Glutamatergic neuron (in vitro differentiated cells): ENCODE measurements at regions not wholly inside any gene's neighbourhood (a gene's known extent, or its start where the extent isn't known, plus 50 kb on each side); places are given as distances from the start of the nearest gene placed in this dataset.
"Not testable (repeated sequence)": the region's sequence is repeated elsewhere in the genome, so short reads cannot be mapped to it uniquely, and the experiment has no call there.

Experiments used
- DNase-seq: peaks from one replicate; pipeline ENCODE4 v3.0.0; 2022
- H3K27ac Mint-ChIP-seq: one replicate; pipeline ENCODE4 v1.8.0; 2020; ENCODE audit warnings: mild to moderate bottlenecking, mixed read lengths, inconsistent platforms; ENCODE audit not compliant: unreplicated experiment
- H3K27me3 Mint-ChIP-seq: one replicate; pipeline ENCODE4 v1.8.0; 2020; ENCODE audit warnings: mild to moderate bottlenecking, moderate library complexity, mixed read lengths, inconsistent platforms; ENCODE audit not compliant: unreplicated experiment
- H3K36me3 Mint-ChIP-seq: one replicate; pipeline ENCODE4 v1.8.0; 2020; ENCODE audit warnings: mild to moderate bottlenecking, mixed read lengths, inconsistent platforms; ENCODE audit not compliant: unreplicated experiment
- H3K4me1 Mint-ChIP-seq: one replicate; pipeline ENCODE4 v1.8.0; 2020; ENCODE audit warnings: mild to moderate bottlenecking, low read depth, mixed read lengths, inconsistent platforms; ENCODE audit not compliant: unreplicated experiment
- H3K4me3 Mint-ChIP-seq: one replicate; pipeline ENCODE4 v1.8.0; 2020; ENCODE audit warnings: mild to moderate bottlenecking, mixed read lengths, inconsistent platforms; ENCODE audit not compliant: unreplicated experiment
- H3K9me3 Mint-ChIP-seq: one replicate; pipeline ENCODE4 v1.8.0; 2020; ENCODE audit warnings: mild to moderate bottlenecking, moderate library complexity, mixed read lengths, inconsistent platforms; ENCODE audit not compliant: unreplicated experiment
- CTCF ChIP-seq: fragments of 200-600 bp; sonication (generic); IDR thresholded peaks from one replicate; pipeline ENCODE4 v1.5.0; 2021; ENCODE audit not compliant: partially characterized antibody, unreplicated experiment

- Mint-ChIP-seq H3K4me1 (peaks cover 4% of the 10 kb centered on the region), H3K9me3 (no peaks in the 10 kb centered on the region), H3K27ac (no peak overlapping the region), H3K4me3 (no peak overlapping the region), H3K36me3 (no peaks in the 10 kb centered on the region), H3K27me3 (peaks cover 3% of the 10 kb centered on the region)
- no peak for TF ChIP-seq CTCF
- DNase-seq: no peak
Observed at GRCh38 chr12:3381059-3382047, 109.7 kb upstream of the PRMT8 start.

GRCh38 chr12:3389986-3390385 lies 101.0 kb upstream of the PRMT8 start:
- peaks cover 7% of the 10 kb centered on the region for H3K4me1 Mint-ChIP-seq
- no peak for DNase-seq
- peaks cover 5% of the 10 kb centered on the region for H3K36me3 Mint-ChIP-seq
- H3K27ac Mint-ChIP-seq: no peak overlapping the region
- no peak overlapping the region for H3K4me3 Mint-ChIP-seq
- H3K9me3 Mint-ChIP-seq: no peaks in the 10 kb centered on the region
- peaks cover 7% of the 10 kb centered on the region for H3K27me3 Mint-ChIP-seq
- no peak for TF ChIP-seq CTCF

GRCh38 chr12:3397596-3397995 lies 93.4 kb upstream of the PRMT8 start:
- not testable (repeated sequence) for H3K4me1 Mint-ChIP-seq, H3K36me3 Mint-ChIP-seq, H3K27ac Mint-ChIP-seq, DNase-seq, H3K27me3 Mint-ChIP-seq, H3K9me3 Mint-ChIP-seq
- H3K4me3 Mint-ChIP-seq: peak overlapping the region; percentile 82

- H3K4me3 Mint-ChIP-seq: peak overlapping the region; percentile 82
- H3K36me3 Mint-ChIP-seq: peaks cover 9% of the 10 kb centered on the region
- no peaks in the 10 kb centered on the region for H3K27me3 Mint-ChIP-seq
- H3K9me3 Mint-ChIP-seq: peaks cover 9% of the 10 kb centered on the region
- no peak for TF ChIP-seq CTCF
- no peak overlapping the region for H3K27ac Mint-ChIP-seq
- H3K4me1 Mint-ChIP-seq: no peaks in the 10 kb centered on the region
- DNase-seq: no peak
Observed at GRCh38 chr12:3398196-3398789, 92.7 kb upstream of the PRMT8 start.

- no peak for TF ChIP-seq CTCF
- H3K4me3 Mint-ChIP-seq: no peak overlapping the region
- no peak overlapping the region for H3K27ac Mint-ChIP-seq
- H3K27me3 Mint-ChIP-seq: no peaks in the 10 kb centered on the region
- DNase-seq: no peak
- H3K36me3 Mint-ChIP-seq: peaks cover 33% of the 10 kb centered on the region
- no peaks in the 10 kb centered on the region for H3K4me1 Mint-ChIP-seq
- H3K9me3 Mint-ChIP-seq: peaks cover 23% of the 10 kb centered on the region
Observed at GRCh38 chr12:3405821-3406220, 85.2 kb upstream of the PRMT8 start.
